Mesendoderm (in vitro differentiated cells): ENCODE measurements at regions not wholly inside any gene's neighbourhood (a gene's known extent, or its start where the extent isn't known, plus 50 kb on each side); places are given as distances from the start of the nearest gene placed in this dataset.
A peak's percentile ranks its signal among the peaks of the same experiment; 100 is the strongest.

Experiments used
- DNase-seq: peaks from one replicate; pipeline ENCODE4 v3.0.0; 2013
- H2AK5ac ChIP-seq: 2 replicates; pipeline ENCODE4 v1.6.1; 2013; ENCODE audit warnings: low read length, inconsistent platforms
- H2BK120ac ChIP-seq: 2 replicates; pipeline ENCODE4 v1.6.1; 2013; ENCODE audit warnings: low read depth, mild to moderate bottlenecking, low read length, moderate library complexity, mixed read lengths
- H2BK15ac ChIP-seq: replicated peaks from 2 replicates; pipeline ENCODE4 v1.6.1; 2013; ENCODE audit warnings: low read depth, mild to moderate bottlenecking, moderate library complexity
- H2BK5ac ChIP-seq: 2 replicates; pipeline ENCODE4 v1.6.1; 2013; ENCODE audit warnings: low read length, inconsistent platforms
- H3K18ac ChIP-seq: 2 replicates; pipeline ENCODE4 v1.6.1; 2013; ENCODE audit warnings: mild to moderate bottlenecking, low read length, mixed read lengths
- H3K23ac ChIP-seq: one replicate; pipeline ENCODE4 v1.6.1; 2013; ENCODE audit warnings: low read length
- H3K27ac ChIP-seq: 2 replicates; pipeline ENCODE4 v1.5.1; 2013; ENCODE audit warnings: low read depth, mild to moderate bottlenecking, inconsistent platforms, low read length, moderate library complexity
- H3K27me3 ChIP-seq: 2 replicates; pipeline ENCODE4 v1.6.1; 2013; ENCODE audit warnings: low read length, control low read depth, mild to moderate bottlenecking, inconsistent platforms; ENCODE audit not compliant: insufficient read depth, poor library complexity
- H3K36me3 ChIP-seq: 2 replicates; pipeline ENCODE4 v1.6.1; 2013; ENCODE audit warnings: low read length, inconsistent platforms; ENCODE audit not compliant: control insufficient read depth, insufficient read depth
- H3K4ac ChIP-seq: one replicate; pipeline ENCODE4 v1.6.1; 2013; ENCODE audit warnings: low read depth, mild to moderate bottlenecking, low read length, moderate library complexity
- H3K4me1 ChIP-seq: 2 replicates; pipeline ENCODE4 v1.6.1; 2013; ENCODE audit warnings: low read depth, low read length, inconsistent platforms; ENCODE audit not compliant: control insufficient read depth
- H3K4me2 ChIP-seq: 2 replicates; pipeline ENCODE4 v1.6.1; 2013; ENCODE audit warnings: low read length
- H3K4me3 ChIP-seq: 2 replicates; pipeline ENCODE4 v1.5.1; 2013; ENCODE audit warnings: mild to moderate bottlenecking, low read length
- H3K56ac ChIP-seq: one replicate; pipeline ENCODE4 v1.6.1; 2013; ENCODE audit warnings: low read length
- H3K79me1 ChIP-seq: 2 replicates; pipeline ENCODE4 v1.6.1; 2013; ENCODE audit warnings: low read length, inconsistent platforms
- H3K79me2 ChIP-seq: 2 replicates; pipeline ENCODE4 v1.6.1; 2013; ENCODE audit warnings: mild to moderate bottlenecking, low read length; ENCODE audit not compliant: control insufficient read depth, insufficient read depth
- H3K9ac ChIP-seq: 2 replicates; pipeline ENCODE4 v1.6.1; 2013; ENCODE audit warnings: low read length, inconsistent platforms
- H4K5ac ChIP-seq: one replicate; pipeline ENCODE4 v1.6.1; 2013; ENCODE audit warnings: low read length
- H4K8ac ChIP-seq: one replicate; pipeline ENCODE4 v1.6.1; 2013; ENCODE audit warnings: low read depth, mild to moderate bottlenecking, control low read depth, low read length, moderate library complexity
- WGBS: extraction: QIAGEN DNeasy Blood & Tissue Kit; methylation state at CpG from one replicate; pipeline ENCODE4 v1.1.7; 2013; ENCODE audit warnings: low lambda C conversion rate, missing lambda C conversion rate; ENCODE audit not compliant: insufficient coverage; ENCODE audit errors: extremely low coverage; 5-methylcytosine and 5-hydroxymethylcytosine counted together

GRCh38 chr7:81500631-81501030 lies 269.2 kb downstream of the HGF start:
- Histone ChIP-seq H3K79me1 (no peaks in the 10 kb centered on the region), H2BK120ac (no peak overlapping the region), H3K4me3 (no peak overlapping the region), H4K5ac (no peak overlapping the region), H3K4me1 (peaks cover 2% of the 10 kb centered on the region), H3K4ac (no peak overlapping the region), H3K18ac (no peak overlapping the region), H2BK15ac (no peak overlapping the region), H3K27ac (no peak overlapping the region), H2AK5ac (no peak overlapping the region), H3K56ac (no peak overlapping the region), H3K23ac (no peak overlapping the region), H3K4me2 (no peak overlapping the region), H4K8ac (no peak overlapping the region), H3K36me3 (no peaks in the 10 kb centered on the region), H2BK5ac (no peak overlapping the region), H3K79me2 (no peaks in the 10 kb centered on the region), H3K9ac (no peak overlapping the region), H3K27me3 (no peaks in the 10 kb centered on the region)
- DNase-seq, result no peak
- WGBS, result 100% methylated on average over 2 of the region's 8 CpGs

- H2AK5ac ChIP-seq, result no peak overlapping the region
- WGBS, result no CpG with 5 or more reads among the region's 4 CpGs
- no peaks in the 10 kb centered on the region for H3K27me3 ChIP-seq
- H3K4ac ChIP-seq, result no peak overlapping the region
- H3K79me1 ChIP-seq, result no peaks in the 10 kb centered on the region
- H4K5ac ChIP-seq, result no peak overlapping the region
- H2BK5ac ChIP-seq, result no peak overlapping the region
- H3K79me2 ChIP-seq, result no peaks in the 10 kb centered on the region
- no peak overlapping the region for H3K4me2 ChIP-seq
- no peaks in the 10 kb centered on the region for H3K36me3 ChIP-seq
- no peak overlapping the region for H3K56ac ChIP-seq
- no peak overlapping the region for H3K23ac ChIP-seq
- no peak overlapping the region for H3K4me3 ChIP-seq
- no peak overlapping the region for H4K8ac ChIP-seq
- no peak overlapping the region for H3K9ac ChIP-seq
- H2BK120ac ChIP-seq, result no peak overlapping the region
- no peak overlapping the region for H2BK15ac ChIP-seq
- peaks cover 2% of the 10 kb centered on the region for H3K4me1 ChIP-seq
- peak; percentile 83 for DNase-seq
- no peak overlapping the region for H3K18ac ChIP-seq
- no peak overlapping the region for H3K27ac ChIP-seq
Observed at GRCh38 chr7:81499262-81500116, 270.4 kb downstream of the HGF start.

GRCh38 chr7:81498176-81498575 lies 271.7 kb downstream of the HGF start:
- no peak overlapping the region for H2BK5ac ChIP-seq
- no peak overlapping the region for H3K4me3 ChIP-seq
- no peak overlapping the region for H4K5ac ChIP-seq
- H3K27me3 ChIP-seq, result no peaks in the 10 kb centered on the region
- H3K23ac ChIP-seq, result no peak overlapping the region
- no peaks in the 10 kb centered on the region for H3K79me2 ChIP-seq
- H3K4ac ChIP-seq, result no peak overlapping the region
- H3K18ac ChIP-seq, result no peak overlapping the region
- no peak overlapping the region for H2AK5ac ChIP-seq
- no peaks in the 10 kb centered on the region for H3K36me3 ChIP-seq
- WGBS, result no CpG with 5 or more reads among the region's 1 CpG
- DNase-seq, result no peak
- H3K56ac ChIP-seq, result no peak overlapping the region
- no peak overlapping the region for H3K4me2 ChIP-seq
- H3K79me1 ChIP-seq, result no peaks in the 10 kb centered on the region
- no peak overlapping the region for H2BK15ac ChIP-seq
- peaks cover 2% of the 10 kb centered on the region for H3K4me1 ChIP-seq
- H2BK120ac ChIP-seq, result no peak overlapping the region
- H3K9ac ChIP-seq, result no peak overlapping the region
- no peak overlapping the region for H4K8ac ChIP-seq
- H3K27ac ChIP-seq, result no peak overlapping the region

- Histone ChIP-seq H3K4me2 (no peak overlapping the region), H3K27ac (no peak overlapping the region), H3K27me3 (no peaks in the 10 kb centered on the region), H3K4me1 (no peaks in the 10 kb centered on the region), H2BK120ac (no peak overlapping the region), H3K36me3 (no peaks in the 10 kb centered on the region), H4K8ac (no peak overlapping the region), H3K9ac (no peak overlapping the region), H3K79me2 (no peaks in the 10 kb centered on the region), H2BK15ac (no peak overlapping the region), H3K56ac (no peak overlapping the region), H4K5ac (no peak overlapping the region), H3K23ac (no peak overlapping the region), H2AK5ac (no peak overlapping the region), H2BK5ac (no peak overlapping the region), H3K4me3 (no peak overlapping the region), H3K18ac (no peak overlapping the region), H3K79me1 (no peaks in the 10 kb centered on the region), H3K4ac (no peak overlapping the region)
- no peak for DNase-seq
- no CpG with 5 or more reads among the region's 1 CpG for WGBS
Observed at GRCh38 chr7:81492910-81493309, 276.9 kb downstream of the HGF start.

GRCh38 chr7:81492240-81492639 lies 277.6 kb downstream of the HGF start:
- Histone ChIP-seq H3K23ac (no peak overlapping the region), H4K5ac (no peak overlapping the region), H3K4ac (no peak overlapping the region), H3K79me2 (no peaks in the 10 kb centered on the region), H2BK5ac (no peak overlapping the region), H2AK5ac (no peak overlapping the region), H2BK15ac (no peak overlapping the region), H2BK120ac (no peak overlapping the region), H3K79me1 (no peaks in the 10 kb centered on the region), H3K36me3 (no peaks in the 10 kb centered on the region), H3K4me2 (no peak overlapping the region), H3K4me3 (no peak overlapping the region), H3K27ac (no peak overlapping the region), H4K8ac (no peak overlapping the region), H3K56ac (no peak overlapping the region), H3K4me1 (no peaks in the 10 kb centered on the region), H3K27me3 (no peaks in the 10 kb centered on the region), H3K9ac (no peak overlapping the region), H3K18ac (no peak overlapping the region)
- DNase-seq, result no peak
- no CpG with 5 or more reads among the region's 1 CpG for WGBS

- Histone ChIP-seq H3K79me1 (no peaks in the 10 kb centered on the region), H3K27ac (no peak overlapping the region), H4K5ac (no peak overlapping the region), H3K18ac (no peak overlapping the region), H3K4ac (no peak overlapping the region), H2BK5ac (no peak overlapping the region), H3K79me2 (no peaks in the 10 kb centered on the region), H3K56ac (no peak overlapping the region), H3K23ac (no peak overlapping the region), H3K4me1 (no peaks in the 10 kb centered on the region), H2AK5ac (no peak overlapping the region), H4K8ac (no peak overlapping the region), H3K36me3 (no peaks in the 10 kb centered on the region), H2BK120ac (no peak overlapping the region), H3K4me2 (no peak overlapping the region), H3K27me3 (no peaks in the 10 kb centered on the region), H2BK15ac (no peak overlapping the region), H3K4me3 (no peak overlapping the region), H3K9ac (no peak overlapping the region)
- no peak for DNase-seq
- no CpG with 5 or more reads among the region's 3 CpGs for whole genome bisulfite sequencing
Observed at GRCh38 chr7:81491573-81491972, 278.3 kb downstream of the HGF start.
